ENCODE measurements at regions not wholly inside any gene's neighbourhood (a gene's known extent, or its start where the extent isn't known, plus 50 kb on each side); places are given as distances from the start of the nearest gene placed in this dataset.
"Not testable (repeated sequence)": the region's sequence is repeated elsewhere in the genome, so short reads cannot be mapped to it uniquely, and the experiment has no call there.

DNA sequence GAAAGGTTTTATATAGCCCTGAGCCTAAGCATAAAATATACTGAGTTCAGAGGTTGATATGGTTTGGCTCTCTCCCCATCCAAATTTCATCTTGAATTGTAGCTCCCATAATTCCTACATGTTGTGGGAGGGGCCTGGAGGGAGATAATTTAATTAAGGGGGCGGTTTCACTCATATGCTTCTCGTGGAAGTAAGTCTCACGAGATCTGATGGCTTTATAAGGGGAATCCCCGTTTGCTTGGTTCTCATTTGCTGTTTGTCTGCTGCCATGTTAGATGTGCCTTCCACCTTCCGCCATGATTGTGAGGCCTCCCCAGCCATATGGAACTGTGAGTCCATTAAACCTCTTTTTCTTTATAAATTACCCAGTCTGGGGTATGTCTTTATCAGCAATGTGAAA lies 130.8 kb upstream of the ACBD5 start:
- TF ChIP-seq, protein P1, sequence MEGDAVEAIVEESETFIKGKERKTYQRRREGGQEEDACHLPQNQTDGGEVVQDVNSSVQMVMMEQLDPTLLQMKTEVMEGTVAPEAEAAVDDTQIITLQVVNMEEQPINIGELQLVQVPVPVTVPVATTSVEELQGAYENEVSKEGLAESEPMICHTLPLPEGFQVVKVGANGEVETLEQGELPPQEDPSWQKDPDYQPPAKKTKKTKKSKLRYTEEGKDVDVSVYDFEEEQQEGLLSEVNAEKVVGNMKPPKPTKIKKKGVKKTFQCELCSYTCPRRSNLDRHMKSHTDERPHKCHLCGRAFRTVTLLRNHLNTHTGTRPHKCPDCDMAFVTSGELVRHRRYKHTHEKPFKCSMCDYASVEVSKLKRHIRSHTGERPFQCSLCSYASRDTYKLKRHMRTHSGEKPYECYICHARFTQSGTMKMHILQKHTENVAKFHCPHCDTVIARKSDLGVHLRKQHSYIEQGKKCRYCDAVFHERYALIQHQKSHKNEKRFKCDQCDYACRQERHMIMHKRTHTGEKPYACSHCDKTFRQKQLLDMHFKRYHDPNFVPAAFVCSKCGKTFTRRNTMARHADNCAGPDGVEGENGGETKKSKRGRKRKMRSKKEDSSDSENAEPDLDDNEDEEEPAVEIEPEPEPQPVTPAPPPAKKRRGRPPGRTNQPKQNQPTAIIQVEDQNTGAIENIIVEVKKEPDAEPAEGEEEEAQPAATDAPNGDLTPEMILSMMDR (IDR thresholded peaks at IDR 0.05; ENCODE audit: low read depth, low read length, missing input control) = not testable (repeated sequence)
- TF ChIP-seq JUND (IDR thresholded peaks at IDR 0.05); TAF1 (conservative IDR thresholded peaks at IDR 0.05); EGR1 (IDR thresholded peaks at IDR 0.05; ENCODE audit: low read depth in 2 of 2); HNF4G (IDR thresholded peaks at IDR 0.05); RXRA (IDR thresholded peaks at IDR 0.05); SP1 (IDR thresholded peaks at IDR 0.05); GABPA (IDR thresholded peaks at IDR 0.05 in 1 of 2, conservative IDR thresholded peaks at IDR 0.05 in 1 of 2); NR2F2 (IDR thresholded peaks at IDR 0.05): not testable (repeated sequence)
- TF ChIP-seq, protein P2, sequence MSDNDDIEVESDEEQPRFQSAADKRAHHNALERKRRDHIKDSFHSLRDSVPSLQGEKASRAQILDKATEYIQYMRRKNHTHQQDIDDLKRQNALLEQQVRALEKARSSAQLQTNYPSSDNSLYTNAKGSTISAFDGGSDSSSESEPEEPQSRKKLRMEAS (IDR thresholded peaks at IDR 0.05) = not testable (repeated sequence)
- TF ChIP-seq, protein P3, sequence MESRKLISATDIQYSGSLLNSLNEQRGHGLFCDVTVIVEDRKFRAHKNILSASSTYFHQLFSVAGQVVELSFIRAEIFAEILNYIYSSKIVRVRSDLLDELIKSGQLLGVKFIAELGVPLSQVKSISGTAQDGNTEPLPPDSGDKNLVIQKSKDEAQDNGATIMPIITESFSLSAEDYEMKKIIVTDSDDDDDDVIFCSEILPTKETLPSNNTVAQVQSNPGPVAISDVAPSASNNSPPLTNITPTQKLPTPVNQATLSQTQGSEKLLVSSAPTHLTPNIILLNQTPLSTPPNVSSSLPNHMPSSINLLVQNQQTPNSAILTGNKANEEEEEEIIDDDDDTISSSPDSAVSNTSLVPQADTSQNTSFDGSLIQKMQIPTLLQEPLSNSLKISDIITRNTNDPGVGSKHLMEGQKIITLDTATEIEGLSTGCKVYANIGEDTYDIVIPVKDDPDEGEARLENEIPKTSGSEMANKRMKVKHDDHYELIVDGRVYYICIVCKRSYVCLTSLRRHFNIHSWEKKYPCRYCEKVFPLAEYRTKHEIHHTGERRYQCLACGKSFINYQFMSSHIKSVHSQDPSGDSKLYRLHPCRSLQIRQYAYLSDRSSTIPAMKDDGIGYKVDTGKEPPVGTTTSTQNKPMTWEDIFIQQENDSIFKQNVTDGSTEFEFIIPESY (IDR thresholded peaks at IDR 0.05) = not testable (repeated sequence)
- TF ChIP-seq, protein P4, sequence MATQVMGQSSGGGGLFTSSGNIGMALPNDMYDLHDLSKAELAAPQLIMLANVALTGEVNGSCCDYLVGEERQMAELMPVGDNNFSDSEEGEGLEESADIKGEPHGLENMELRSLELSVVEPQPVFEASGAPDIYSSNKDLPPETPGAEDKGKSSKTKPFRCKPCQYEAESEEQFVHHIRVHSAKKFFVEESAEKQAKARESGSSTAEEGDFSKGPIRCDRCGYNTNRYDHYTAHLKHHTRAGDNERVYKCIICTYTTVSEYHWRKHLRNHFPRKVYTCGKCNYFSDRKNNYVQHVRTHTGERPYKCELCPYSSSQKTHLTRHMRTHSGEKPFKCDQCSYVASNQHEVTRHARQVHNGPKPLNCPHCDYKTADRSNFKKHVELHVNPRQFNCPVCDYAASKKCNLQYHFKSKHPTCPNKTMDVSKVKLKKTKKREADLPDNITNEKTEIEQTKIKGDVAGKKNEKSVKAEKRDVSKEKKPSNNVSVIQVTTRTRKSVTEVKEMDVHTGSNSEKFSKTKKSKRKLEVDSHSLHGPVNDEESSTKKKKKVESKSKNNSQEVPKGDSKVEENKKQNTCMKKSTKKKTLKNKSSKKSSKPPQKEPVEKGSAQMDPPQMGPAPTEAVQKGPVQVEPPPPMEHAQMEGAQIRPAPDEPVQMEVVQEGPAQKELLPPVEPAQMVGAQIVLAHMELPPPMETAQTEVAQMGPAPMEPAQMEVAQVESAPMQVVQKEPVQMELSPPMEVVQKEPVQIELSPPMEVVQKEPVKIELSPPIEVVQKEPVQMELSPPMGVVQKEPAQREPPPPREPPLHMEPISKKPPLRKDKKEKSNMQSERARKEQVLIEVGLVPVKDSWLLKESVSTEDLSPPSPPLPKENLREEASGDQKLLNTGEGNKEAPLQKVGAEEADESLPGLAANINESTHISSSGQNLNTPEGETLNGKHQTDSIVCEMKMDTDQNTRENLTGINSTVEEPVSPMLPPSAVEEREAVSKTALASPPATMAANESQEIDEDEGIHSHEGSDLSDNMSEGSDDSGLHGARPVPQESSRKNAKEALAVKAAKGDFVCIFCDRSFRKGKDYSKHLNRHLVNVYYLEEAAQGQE (IDR thresholded peaks at IDR 0.05) = not testable (repeated sequence)

All from liver (tissue), 3 donors.